OCI-LY7 (cell line): ENCODE measurements at regions not wholly inside any gene's neighbourhood (a gene's known extent, or its start where the extent isn't known, plus 50 kb on each side); places are given as distances from the start of the nearest gene placed in this dataset.

Experiments used
- BruUV-seq: library from RNA; stranded (reverse); fragments of 400-500 nt; replicated peaks from 2 replicates; lab custom pipeline; 2021; lab: Mats Ljungman, UMichigan
- CTCF ChIA-PET: fragments of 300-600 bp; sonication (Branson Sonifier 250); formaldehyde crosslinking; loops from one replicate; lab custom pipeline; 2022; ENCODE audit warnings: antibody characterized with exemption; ENCODE audit not compliant: unreplicated experiment; lab: Charles Lee
- POLR2A ChIA-PET: fragments of 300-600 bp; sonication (Branson Sonifier 250); formaldehyde crosslinking; loops from one replicate; lab custom pipeline; 2022; ENCODE audit warnings: antibody characterized with exemption; lab: Charles Lee
- DNase-seq: peaks from one replicate; pipeline ENCODE4 v3.0.0-alpha.2; 2015; ENCODE audit warnings: low spot score
- H2AFZ ChIP-seq: fragments of 200-600 bp; sonication (generic), shearing (Covaris generic); 2 replicates; pipeline ENCODE4 v1.6.1; 2014; ENCODE audit warnings: mild to moderate bottlenecking, antibody characterized with exemption, low read length, moderate library complexity
- H3K27ac ChIP-seq: fragments of 200-600 bp; sonication (generic); 2 replicates; pipeline ENCODE4 v1.5.1; 2014; ENCODE audit warnings: mixed run types, low read depth, mild to moderate bottlenecking, moderate library complexity, low read length, inconsistent platforms; ENCODE audit not compliant: poor library complexity, severe bottlenecking
- H3K36me3 ChIP-seq: fragments of 200-600 bp; sonication (generic); 2 replicates; pipeline ENCODE4 v1.6.1; 2014; ENCODE audit warnings: mild to moderate bottlenecking, antibody characterized with exemption, low read length, moderate library complexity, mixed read lengths; ENCODE audit not compliant: insufficient read depth
- H3K4me1 ChIP-seq: fragments of 200-600 bp; sonication (generic); 2 replicates; pipeline ENCODE4 v1.5.1; 2014; ENCODE audit warnings: mild to moderate bottlenecking, low read length; ENCODE audit not compliant: insufficient read depth, poor library complexity, severe bottlenecking
- H3K4me2 ChIP-seq: fragments of 200-600 bp; sonication (generic); 2 replicates; pipeline ENCODE4 v1.6.1; 2014; ENCODE audit warnings: mild to moderate bottlenecking, low read length
- H3K4me3 ChIP-seq: fragments of 200-600 bp; sonication (generic); 2 replicates; pipeline ENCODE4 v1.5.1; 2014; ENCODE audit warnings: mild to moderate bottlenecking, low read depth, low read length; ENCODE audit not compliant: poor library complexity, severe bottlenecking
- H3K79me2 ChIP-seq: fragments of 200-600 bp; sonication (generic); 2 replicates; pipeline ENCODE4 v1.6.1; 2016; ENCODE audit warnings: low read depth, mild to moderate bottlenecking, low read length, moderate library complexity, mixed read lengths; ENCODE audit not compliant: insufficient read depth
- H3K9me2 ChIP-seq: fragments of 200-600 bp; sonication (generic); 2 replicates; pipeline ENCODE4 v1.6.1; 2016; ENCODE audit warnings: mild to moderate bottlenecking, low read length, mixed read lengths; ENCODE audit not compliant: insufficient read depth
- H3K9me3 ChIP-seq: fragments of 200-600 bp; sonication (generic); 2 replicates; pipeline ENCODE4 v1.6.1; 2014; ENCODE audit warnings: mild to moderate bottlenecking, mixed run types, low read length, mixed read lengths
- H4K20me1 ChIP-seq: fragments of 200-600 bp; sonication (generic); 2 replicates; pipeline ENCODE4 v1.6.1; 2014; ENCODE audit warnings: mild to moderate bottlenecking, antibody characterized with exemption, low read length, moderate library complexity, mixed read lengths; ENCODE audit not compliant: insufficient read depth
- CTCF ChIP-seq: fragments of 200-600 bp; sonication (generic); conservative IDR thresholded peaks from 2 replicates; pipeline ENCODE4 v1.5.1; 2014; ENCODE audit warnings: mild to moderate bottlenecking, antibody characterized with exemption, low read length, moderate library complexity, mixed read lengths
- EZH2phosphoT487 ChIP-seq: fragments of 200-600 bp; sonication (generic); IDR thresholded peaks from 2 replicates; pipeline ENCODE4 v1.6.1; 2018; ENCODE audit warnings: low read depth, borderline replicate concordance, mild to moderate bottlenecking, mixed run types, antibody characterized with exemption, low read length, moderate library complexity, mixed read lengths
- intact Hi-C: fragments of 100-400 bp; cut with micrococcal nuclease; formaldehyde crosslinking; loops from one replicate; pipeline ENCODE4 v1.10.0; 2022; ENCODE audit not compliant: unreplicated experiment

- Histone ChIP-seq H3K79me2 (no peaks in the 10 kb centered on the region), H2AFZ (no peak overlapping the region), H3K4me1 (peaks cover 4% of the 10 kb centered on the region), H3K36me3 (no peaks in the 10 kb centered on the region), H3K27ac (no peak overlapping the region), H3K4me2 (no peak overlapping the region), H3K9me3 (peaks cover 11% of the 10 kb centered on the region), H3K9me2 (no peaks in the 10 kb centered on the region), H3K4me3 (no peak overlapping the region), H4K20me1 (no peaks in the 10 kb centered on the region)
- BruUV-seq, result no TSS peak
- POLR2A ChIA-PET, result interaction anchor here (0.5 kb wide), 1 partner anchor 10 kb away, joined by 3 read pairs; no protein-coding TSS in a partner anchor
- TF ChIP-seq CTCF, result no peak
- TF ChIP-seq EZH2phosphoT487, result no peak
- CTCF ChIA-PET, result no interaction called here
- DNase-seq, result no peak
- intact Hi-C loops, result no loop called here
These were observed 219.0 kb upstream of the IRX1 start for GRCh38 chr5:3376611-3377010.

GRCh38 chr5:3375586-3376311, 219.9 kb upstream of the IRX1 start:
- peak; percentile 14 for DNase-seq
- ChIA-PET POLR2A (no interaction called here), CTCF (no interaction called here)
- Histone ChIP-seq H3K79me2 (no peaks in the 10 kb centered on the region), H3K27ac (no peak overlapping the region), H3K4me1 (peaks cover 4% of the 10 kb centered on the region), H2AFZ (no peak overlapping the region), H4K20me1 (no peaks in the 10 kb centered on the region), H3K4me3 (no peak overlapping the region), H3K9me2 (no peaks in the 10 kb centered on the region), H3K9me3 (peaks cover 11% of the 10 kb centered on the region), H3K4me2 (no peak overlapping the region), H3K36me3 (no peaks in the 10 kb centered on the region)
- BruUV-seq, result no TSS peak
- intact Hi-C loops, result no loop called here
- TF ChIP-seq CTCF (no peak), EZH2phosphoT487 (no peak)

GRCh38 chr5:3373391-3373790, 222.2 kb upstream of the IRX1 start:
- ChIA-PET CTCF (no interaction called here), POLR2A (no interaction called here)
- peaks cover 4% of the 10 kb centered on the region for H3K4me1 ChIP-seq
- H3K9me3 ChIP-seq, result peaks cover 11% of the 10 kb centered on the region
- no peaks in the 10 kb centered on the region for H3K9me2 ChIP-seq
- no peaks in the 10 kb centered on the region for H3K36me3 ChIP-seq
- no peak overlapping the region for H3K4me2 ChIP-seq
- no peak for DNase-seq
- TF ChIP-seq CTCF, result no peak
- no peak for TF ChIP-seq EZH2phosphoT487
- no peaks in the 10 kb centered on the region for H3K79me2 ChIP-seq
- BruUV-seq, result no TSS peak
- intact Hi-C loops, result no loop called here
- no peak overlapping the region for H2AFZ ChIP-seq
- H4K20me1 ChIP-seq, result no peaks in the 10 kb centered on the region
- no peak overlapping the region for H3K4me3 ChIP-seq
- no peak overlapping the region for H3K27ac ChIP-seq
